GM18861 (cell line): ENCODE measurements at regions not wholly inside any gene's neighbourhood (a gene's known extent, or its start where the extent isn't known, plus 50 kb on each side); places are given as distances from the start of the nearest gene placed in this dataset.

Experiments used
- ATAC-seq: cut with Tn5 transposase; IDR thresholded peaks from one replicate; pipeline ENCODE4 v1.9.1; 2021; ENCODE audit not compliant: unreplicated experiment

- no peak for ATAC-seq
Observed at GRCh38 chr7:7044806-7045205, 137.5 kb upstream of the C1GALT1 start.

GRCh38 chr7:7048213-7048612, 134.1 kb upstream of the C1GALT1 start:
- ATAC-seq, result no peak

- ATAC-seq, result peak; percentile 63
Observed at GRCh38 chr7:7051206-7051877, 131.0 kb upstream of the C1GALT1 start.

DNA sequence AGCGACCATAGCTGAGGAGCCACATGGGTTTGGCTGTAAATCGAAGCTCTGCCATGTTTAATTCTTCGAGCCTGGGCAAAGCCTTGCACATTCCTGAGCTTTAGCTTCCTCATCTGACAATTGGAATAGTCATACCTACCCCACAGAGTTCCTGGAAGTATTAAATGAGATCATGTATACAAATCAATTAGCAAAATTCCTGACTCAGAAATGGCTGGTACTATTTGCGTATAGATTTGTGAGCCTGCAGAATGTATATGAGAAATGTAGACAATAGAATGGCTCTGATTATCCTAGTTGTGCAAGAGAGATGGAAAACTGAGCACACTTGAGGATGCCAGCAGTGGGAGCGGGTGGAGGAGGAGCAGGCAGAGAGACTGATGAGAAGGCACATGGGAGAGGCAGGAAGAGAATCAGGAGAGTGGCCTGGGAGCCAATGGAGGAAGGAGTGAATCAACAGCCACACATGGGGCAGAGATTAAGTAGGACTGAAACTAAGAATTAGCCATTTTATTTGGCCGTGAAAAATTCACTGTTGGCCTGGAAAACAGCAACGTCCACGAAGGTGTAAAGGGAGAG, 128.0 kb upstream of the C1GALT1 start:
- ATAC-seq, result no peak

- ATAC-seq, result no peak
Observed at GRCh38 chr7:7060828-7061599, 121.3 kb upstream of the C1GALT1 start.

- no peak for ATAC-seq
Observed at GRCh38 chr7:7077945-7078344, 104.4 kb upstream of the C1GALT1 start.

DNA sequence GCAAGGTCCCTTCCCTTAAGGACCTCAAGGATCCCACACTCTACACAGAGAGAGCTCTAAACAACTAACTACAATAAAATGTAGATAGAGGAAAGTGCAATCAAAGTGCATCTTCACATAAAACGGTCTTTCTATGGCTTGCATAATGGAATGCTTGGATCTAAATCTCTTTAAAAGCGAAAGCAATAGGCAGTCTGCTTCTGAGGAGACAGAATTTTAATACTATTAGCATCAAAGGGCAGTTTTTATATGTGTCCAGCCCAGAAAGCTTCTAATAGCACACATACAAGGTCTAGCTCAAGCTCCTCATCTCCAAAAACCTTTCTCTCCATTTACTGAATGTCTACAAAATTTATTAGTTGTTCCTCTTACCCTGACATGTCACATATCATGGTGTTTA, 101.5 kb upstream of the C1GALT1 start:
- no peak for ATAC-seq

- ATAC-seq, result no peak
Observed at GRCh38 chr7:7090460-7090859, 91.9 kb upstream of the C1GALT1 start.

GRCh38 chr7:7098280-7098818, 84.0 kb upstream of the C1GALT1 start:
- ATAC-seq, result no peak

DNA sequence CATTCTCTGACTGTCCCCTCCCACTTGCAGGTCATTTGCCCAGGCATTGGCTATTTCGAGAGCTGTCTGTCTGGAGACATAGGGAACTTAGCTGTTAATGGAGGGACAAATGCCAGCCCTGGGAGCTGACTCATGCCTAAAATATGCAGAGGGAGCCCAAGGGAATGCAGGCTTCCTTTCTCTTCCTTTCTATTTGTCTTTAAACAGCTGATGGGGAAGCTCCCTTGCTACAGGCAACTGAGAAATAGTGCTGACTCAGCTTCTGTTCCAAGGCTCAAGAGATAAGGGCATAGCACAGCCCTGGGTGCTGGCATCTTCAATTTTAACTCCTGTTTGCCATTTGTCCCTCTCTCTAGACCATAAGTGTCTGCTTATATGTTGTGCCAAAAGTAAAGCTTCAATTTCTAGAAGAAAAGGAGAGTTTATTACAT, 82.7 kb upstream of the C1GALT1 start:
- ATAC-seq, result no peak

GRCh38 chr7:7100432-7100849, 81.9 kb upstream of the C1GALT1 start:
- no peak for ATAC-seq

DNA sequence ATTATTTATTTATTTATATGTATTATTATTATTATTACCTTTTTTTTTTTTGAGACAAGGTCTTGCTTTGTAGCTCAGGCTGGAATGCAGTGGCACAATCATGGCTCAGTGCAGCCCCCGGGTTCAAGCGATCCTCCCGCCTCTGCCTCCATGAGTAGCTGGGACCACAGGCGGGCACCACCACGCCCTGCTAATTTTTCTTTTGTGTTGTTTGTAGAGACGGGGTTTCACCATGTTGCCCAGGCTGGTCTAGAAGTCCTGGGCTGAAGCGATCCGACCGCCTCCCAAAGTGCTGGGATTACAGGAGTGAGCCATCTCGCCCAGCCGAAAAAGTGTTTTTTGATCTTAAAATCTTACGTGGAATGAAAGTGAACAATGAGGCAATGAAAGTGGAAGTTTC, 79.4 kb upstream of the C1GALT1 start:
- no peak for ATAC-seq

DNA sequence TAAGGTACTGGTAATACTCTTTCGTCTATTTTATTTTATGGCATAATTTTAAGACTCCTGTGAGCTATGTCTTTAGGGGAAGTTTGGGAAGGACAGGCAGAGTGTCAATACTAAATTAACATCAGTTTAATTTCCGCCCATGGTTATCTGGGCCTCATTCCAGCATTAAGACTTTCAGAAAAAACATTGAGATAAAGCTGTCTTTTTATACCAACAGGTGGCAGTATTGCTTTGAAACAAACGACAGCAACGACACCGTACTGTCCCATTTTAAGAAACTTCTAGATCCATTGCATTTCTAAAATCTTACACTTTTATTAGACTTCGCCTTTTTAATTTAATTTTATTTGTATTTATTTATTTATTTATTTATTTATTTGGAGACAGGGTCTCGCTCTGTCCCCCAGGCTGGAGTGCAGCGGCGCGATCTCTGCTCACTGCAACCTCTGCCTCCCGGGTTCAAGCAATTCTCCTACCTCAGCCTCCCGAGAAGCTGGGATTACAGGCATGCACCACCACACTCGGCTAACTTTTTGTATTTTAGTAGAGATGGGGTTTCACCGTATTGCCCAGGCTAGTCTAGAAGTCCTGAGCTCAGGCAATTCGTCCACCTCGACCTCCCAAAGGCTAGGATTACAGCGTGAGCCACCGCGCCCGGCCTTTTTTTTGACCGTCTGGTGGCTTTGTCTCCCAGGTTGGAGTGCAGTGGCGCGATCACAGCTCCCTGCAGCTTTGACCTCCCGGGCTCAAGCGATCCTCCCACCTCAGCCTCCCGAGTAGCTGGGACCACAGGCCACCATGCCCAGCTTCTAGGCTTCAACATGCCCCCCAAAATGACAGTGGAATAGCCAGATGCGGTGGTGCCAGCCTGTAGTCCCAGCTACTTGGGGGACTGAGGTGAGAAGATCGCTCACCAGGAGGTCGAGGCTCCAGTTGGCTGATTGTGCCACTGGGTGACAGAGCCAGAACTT, 78.7 kb upstream of the C1GALT1 start:
- peak; percentile 46 for ATAC-seq

DNA sequence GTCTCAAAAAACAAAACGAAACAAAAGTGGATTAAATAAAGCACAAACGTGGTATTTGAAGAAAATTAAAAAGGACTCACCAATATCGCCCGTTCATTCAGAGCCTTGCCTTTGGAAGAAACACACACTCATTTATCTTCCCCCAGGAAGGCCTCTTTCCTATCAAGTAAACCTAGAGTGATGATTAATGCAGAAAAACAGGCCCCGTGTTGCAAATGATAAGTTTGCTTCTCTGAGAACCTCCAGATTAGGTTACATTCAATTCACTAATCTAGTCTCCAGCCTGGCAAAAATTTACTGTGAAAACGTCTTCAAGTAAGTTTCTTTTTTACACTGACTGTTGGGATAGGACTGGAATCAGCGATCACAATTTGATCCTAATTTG, 78.0 kb upstream of the C1GALT1 start:
- no peak for ATAC-seq

- no peak for ATAC-seq
Observed at GRCh38 chr7:7104971-7105370, 77.4 kb upstream of the C1GALT1 start.

DNA sequence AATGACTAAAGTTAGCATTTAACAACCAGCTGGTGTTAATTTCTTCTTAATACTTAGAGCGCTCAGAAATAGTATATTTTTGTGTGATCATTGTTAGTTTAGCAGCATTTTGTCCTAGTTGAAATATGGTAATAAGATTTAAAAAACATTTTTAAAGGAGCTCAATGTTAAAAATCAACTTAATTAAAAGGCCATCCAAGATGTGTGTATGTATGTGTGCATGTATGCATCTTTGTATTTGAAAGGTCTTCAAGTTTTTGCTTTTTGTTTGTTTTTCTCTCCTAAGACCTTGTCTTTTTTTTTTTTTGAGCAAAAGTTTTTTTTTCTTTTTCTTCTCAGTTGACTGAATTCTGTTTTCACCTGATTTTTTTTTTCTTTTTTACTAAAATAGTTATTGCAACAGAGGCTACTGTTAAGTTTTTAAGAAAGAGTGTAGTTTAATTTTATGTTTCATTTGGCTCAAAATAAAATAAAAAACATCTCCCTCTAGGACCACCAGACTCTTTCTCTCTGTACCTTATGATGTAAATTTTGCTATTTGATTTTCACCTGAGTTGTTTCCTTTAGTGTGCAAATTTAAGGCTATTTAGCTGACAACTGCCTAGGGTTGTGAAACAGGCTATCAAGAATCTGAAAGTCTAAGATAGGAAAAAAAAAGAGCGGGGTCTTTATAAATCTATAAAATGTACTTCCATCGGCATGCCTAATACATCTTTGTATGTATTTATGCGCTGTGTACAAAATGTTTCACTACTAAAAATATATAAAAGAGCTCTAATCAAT, 76.4 kb upstream of the C1GALT1 start:
- no peak for ATAC-seq

DNA sequence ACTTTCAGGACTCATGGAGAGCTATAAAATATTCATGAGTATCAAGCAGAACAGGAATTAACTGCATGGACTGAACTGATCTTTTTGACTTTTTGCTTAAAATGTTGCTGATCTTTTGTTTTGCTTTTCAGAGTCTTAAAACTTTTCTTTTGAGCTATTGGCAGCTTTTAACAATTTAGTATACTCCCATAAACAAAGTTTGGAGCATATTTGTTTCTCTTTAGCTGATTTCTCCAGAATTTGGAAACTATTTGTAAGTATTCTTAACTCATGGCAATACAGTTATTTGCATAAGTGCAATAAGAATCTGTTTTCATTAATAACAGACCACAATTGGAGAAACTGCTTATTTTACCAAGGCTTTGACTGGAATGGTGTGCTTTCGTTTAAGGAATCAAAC, 73.4 kb upstream of the C1GALT1 start:
- ATAC-seq, result no peak

DNA sequence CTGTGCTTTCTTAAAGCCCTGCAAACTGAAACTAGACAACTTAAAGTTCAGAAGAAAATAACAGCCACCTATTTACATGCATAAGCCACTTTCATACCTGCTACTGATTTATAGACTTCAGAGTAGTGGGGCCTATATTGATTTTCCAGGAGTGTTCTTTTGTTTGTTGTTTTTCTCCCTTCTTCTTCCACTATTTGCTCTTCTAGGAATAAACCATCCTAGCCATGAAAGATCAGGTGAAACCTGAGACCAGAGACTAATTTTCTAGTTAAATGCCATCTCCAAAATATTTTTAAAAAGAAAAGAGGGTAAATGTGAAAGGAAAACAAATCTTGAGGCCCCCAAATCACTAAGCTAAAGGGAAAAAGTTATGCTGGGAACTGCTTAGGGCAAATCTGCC, 72.4 kb upstream of the C1GALT1 start:
- no peak for ATAC-seq

- ATAC-seq, result no peak
Observed at GRCh38 chr7:7110706-7111105, 71.6 kb upstream of the C1GALT1 start.

- no peak for ATAC-seq
Observed at GRCh38 chr7:7112868-7113267, 69.5 kb upstream of the C1GALT1 start.
